Liver (tissue), 8 donors: ENCODE measurements at regions not wholly inside any gene's neighbourhood (a gene's known extent, or its start where the extent isn't known, plus 50 kb on each side); places are given as distances from the start of the nearest gene placed in this dataset.
"Not testable (repeated sequence)": the region's sequence is repeated elsewhere in the genome, so short reads cannot be mapped to it uniquely, and the experiment has no call there.

Experiments used
- DNase-seq: peaks from one replicate; pipeline ENCODE4 v3.0.0-alpha.2; 2017; ENCODE audit warnings: low spot score
- H3K27ac ChIP-seq, 2 donors: one replicate each; pipeline ENCODE4 v1.7.0; 2013; ENCODE audit warnings: inconsistent platforms in 2 of 2, low read length in 2 of 2, control low read depth in 1 of 2, low read depth in 1 of 2, mild to moderate bottlenecking in 1 of 2
- H3K27me3 ChIP-seq, 4 donors: one replicate each; pipeline versions ENCODE4 v1.6.1 to v1.7.0; 2013; ENCODE audit warnings: low read length in 3 of 4, inconsistent platforms in 1 of 4, mild to moderate bottlenecking in 1 of 4, moderate library complexity in 1 of 4; ENCODE audit not compliant: control insufficient read depth in 4 of 4, insufficient read depth in 4 of 4
- H3K36me3 ChIP-seq, 4 donors: one replicate each; pipeline versions ENCODE4 v1.6.1 to v1.7.0; 2013; ENCODE audit warnings: low read length in 3 of 4, mild to moderate bottlenecking in 3 of 4, low read depth in 1 of 4, moderate library complexity in 1 of 4; ENCODE audit not compliant: control insufficient read depth in 4 of 4, insufficient read depth in 3 of 4
- H3K4me1 ChIP-seq, 4 donors: one replicate each; pipeline versions ENCODE4 v1.6.1 to v1.7.0; 2013; ENCODE audit warnings: low read length in 3 of 4, mild to moderate bottlenecking in 3 of 4, moderate library complexity in 1 of 4; ENCODE audit not compliant: control insufficient read depth in 4 of 4, insufficient read depth in 4 of 4
- H3K4me3 ChIP-seq, 3 donors: one replicate each; pipeline versions ENCODE4 v1.6.1 to v1.7.0; 2013; ENCODE audit warnings: low read length in 3 of 3, control low read depth in 1 of 3, low read depth in 1 of 3, mild to moderate bottlenecking in 1 of 3
- H3K9ac ChIP-seq, 2 donors: one replicate each; pipeline ENCODE4 v1.7.0; 2013; ENCODE audit warnings: low read length in 2 of 2, mild to moderate bottlenecking in 2 of 2, moderate library complexity in 2 of 2, control low read depth in 1 of 2, low read depth in 1 of 2
- H3K9me3 ChIP-seq, 4 donors: one replicate each; pipeline versions ENCODE4 v1.6.1 to v1.7.0; 2013; ENCODE audit warnings: low read length in 3 of 4; ENCODE audit not compliant: control insufficient read depth in 4 of 4
- EGR1 ChIP-seq, 2 donors: IDR thresholded peaks; 2 replicates each; pipeline ENCODE4 v1.6.1; 2016 to 2018; ENCODE audit warnings: antibody characterized with exemption in 2 of 2, low read depth in 2 of 2
- FOXA1 ChIP-seq: IDR thresholded peaks from 2 replicates; pipeline ENCODE4 v1.6.1; 2016; ENCODE audit warnings: antibody characterized with exemption
- FOXA2 ChIP-seq: IDR thresholded peaks from 2 replicates; pipeline ENCODE4 v1.6.1; 2016; ENCODE audit warnings: antibody characterized with exemption
- GABPA ChIP-seq, 2 donors: IDR thresholded peaks in 1 of 2; conservative IDR thresholded peaks in 1 of 2; 2 replicates each; pipeline ENCODE4 v1.6.1; 2016; ENCODE audit warnings: antibody characterized with exemption in 2 of 2, mild to moderate bottlenecking in 1 of 2, moderate library complexity in 1 of 2
- HNF4A ChIP-seq, 2 donors: conservative IDR thresholded peaks; 2 replicates each; pipeline ENCODE4 v1.6.1; 2016; ENCODE audit warnings: antibody characterized with exemption in 2 of 2, mild to moderate bottlenecking in 2 of 2
- HNF4G ChIP-seq: IDR thresholded peaks from 2 replicates; pipeline ENCODE4 v1.6.1; 2016; ENCODE audit warnings: antibody characterized with exemption
- JUND ChIP-seq, 2 donors: IDR thresholded peaks; 2 replicates each; pipeline ENCODE4 v1.6.1; 2016; ENCODE audit warnings: antibody characterized with exemption in 2 of 2
- NR2F2 ChIP-seq: IDR thresholded peaks from 2 replicates; pipeline ENCODE4 v1.6.1; 2016; ENCODE audit warnings: antibody characterized with exemption
- RAD21 ChIP-seq, 2 donors: IDR thresholded peaks; 2 replicates each; pipeline ENCODE4 v1.6.1; 2016; ENCODE audit warnings: antibody characterized with exemption in 2 of 2, mild to moderate bottlenecking in 2 of 2
- RXRA ChIP-seq, 2 donors: IDR thresholded peaks; 2 replicates each; pipeline ENCODE4 v1.6.1; 2017 to 2018; ENCODE audit warnings: antibody characterized with exemption in 2 of 2, mild to moderate bottlenecking in 1 of 2
- SP1 ChIP-seq: IDR thresholded peaks from 2 replicates; pipeline ENCODE4 v1.6.1; 2018; ENCODE audit warnings: antibody characterized with exemption, mild to moderate bottlenecking
- TAF1 ChIP-seq: conservative IDR thresholded peaks from 2 replicates; pipeline ENCODE4 v1.6.1; 2016; ENCODE audit warnings: antibody characterized with exemption, mild to moderate bottlenecking
- YY1 ChIP-seq: IDR thresholded peaks from 2 replicates; pipeline ENCODE4 v1.6.1; 2016; ENCODE audit warnings: antibody characterized with exemption, mild to moderate bottlenecking
- WGBS: extraction: QIAGEN DNeasy Blood & Tissue Kit; methylation state at CpG from one replicate; pipeline ENCODE4 v1.1.7; 2013; 5-methylcytosine and 5-hydroxymethylcytosine counted together
- TF ChIP-seq, protein P1 (sequence below): IDR thresholded peaks from 2 replicates; pipeline ENCODE4 v1.6.1; 2016; ENCODE audit warnings: antibody characterized with exemption
- TF ChIP-seq, protein P2 (sequence below): IDR thresholded peaks from 2 replicates; pipeline ENCODE4 v1.6.1; 2016; ENCODE audit warnings: antibody characterized with exemption, mild to moderate bottlenecking
- TF ChIP-seq, protein P3 (sequence below): IDR thresholded peaks from 2 replicates; pipeline ENCODE4 v1.6.1; 2016; ENCODE audit warnings: antibody characterized with exemption
- TF ChIP-seq, protein P4 (sequence below): fragments of 150-350 bp; IDR thresholded peaks from 2 replicates; pipeline ENCODE4 v1.5.1; 2017; ENCODE audit warnings: improper control_type of control experiment, low read depth, low read length; ENCODE audit not compliant: missing input control
- TF ChIP-seq, protein P5 (sequence below): IDR thresholded peaks from 2 replicates; pipeline ENCODE4 v1.6.1; 2016; ENCODE audit warnings: antibody characterized with exemption
- donor health status: healthy.
- donor health status: healthy.
- donor health status: healthy.
- donor health status: healthy.
- donor health status: healthy.

DNA sequence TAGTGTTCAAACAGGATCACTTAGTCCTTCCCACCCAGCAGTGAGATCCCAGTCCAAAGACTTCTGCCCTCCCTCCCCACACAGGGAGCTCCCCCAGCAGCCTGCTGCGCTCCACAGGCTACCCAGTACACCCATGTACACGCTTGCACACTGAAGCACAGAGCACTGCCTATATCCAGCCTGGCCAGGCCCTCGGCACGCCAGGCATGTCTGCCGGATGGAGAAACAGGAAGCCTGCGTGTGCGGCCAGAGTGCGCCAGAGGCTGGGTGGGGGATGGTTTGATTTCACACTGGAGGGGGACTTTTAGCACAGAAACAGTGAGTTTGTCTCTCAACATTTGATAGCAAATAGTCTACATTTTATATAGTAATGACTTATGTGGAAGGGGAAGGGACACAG, 833.5 kb upstream of the IGFBP7 start:
- 71% methylated on average over 8 of the region's 8 CpGs for WGBS
- no peak for DNase-seq
- TF ChIP-seq, protein P1, sequence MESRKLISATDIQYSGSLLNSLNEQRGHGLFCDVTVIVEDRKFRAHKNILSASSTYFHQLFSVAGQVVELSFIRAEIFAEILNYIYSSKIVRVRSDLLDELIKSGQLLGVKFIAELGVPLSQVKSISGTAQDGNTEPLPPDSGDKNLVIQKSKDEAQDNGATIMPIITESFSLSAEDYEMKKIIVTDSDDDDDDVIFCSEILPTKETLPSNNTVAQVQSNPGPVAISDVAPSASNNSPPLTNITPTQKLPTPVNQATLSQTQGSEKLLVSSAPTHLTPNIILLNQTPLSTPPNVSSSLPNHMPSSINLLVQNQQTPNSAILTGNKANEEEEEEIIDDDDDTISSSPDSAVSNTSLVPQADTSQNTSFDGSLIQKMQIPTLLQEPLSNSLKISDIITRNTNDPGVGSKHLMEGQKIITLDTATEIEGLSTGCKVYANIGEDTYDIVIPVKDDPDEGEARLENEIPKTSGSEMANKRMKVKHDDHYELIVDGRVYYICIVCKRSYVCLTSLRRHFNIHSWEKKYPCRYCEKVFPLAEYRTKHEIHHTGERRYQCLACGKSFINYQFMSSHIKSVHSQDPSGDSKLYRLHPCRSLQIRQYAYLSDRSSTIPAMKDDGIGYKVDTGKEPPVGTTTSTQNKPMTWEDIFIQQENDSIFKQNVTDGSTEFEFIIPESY = no peak
- no peak for TF ChIP-seq YY1
- TF ChIP-seq, protein P2, sequence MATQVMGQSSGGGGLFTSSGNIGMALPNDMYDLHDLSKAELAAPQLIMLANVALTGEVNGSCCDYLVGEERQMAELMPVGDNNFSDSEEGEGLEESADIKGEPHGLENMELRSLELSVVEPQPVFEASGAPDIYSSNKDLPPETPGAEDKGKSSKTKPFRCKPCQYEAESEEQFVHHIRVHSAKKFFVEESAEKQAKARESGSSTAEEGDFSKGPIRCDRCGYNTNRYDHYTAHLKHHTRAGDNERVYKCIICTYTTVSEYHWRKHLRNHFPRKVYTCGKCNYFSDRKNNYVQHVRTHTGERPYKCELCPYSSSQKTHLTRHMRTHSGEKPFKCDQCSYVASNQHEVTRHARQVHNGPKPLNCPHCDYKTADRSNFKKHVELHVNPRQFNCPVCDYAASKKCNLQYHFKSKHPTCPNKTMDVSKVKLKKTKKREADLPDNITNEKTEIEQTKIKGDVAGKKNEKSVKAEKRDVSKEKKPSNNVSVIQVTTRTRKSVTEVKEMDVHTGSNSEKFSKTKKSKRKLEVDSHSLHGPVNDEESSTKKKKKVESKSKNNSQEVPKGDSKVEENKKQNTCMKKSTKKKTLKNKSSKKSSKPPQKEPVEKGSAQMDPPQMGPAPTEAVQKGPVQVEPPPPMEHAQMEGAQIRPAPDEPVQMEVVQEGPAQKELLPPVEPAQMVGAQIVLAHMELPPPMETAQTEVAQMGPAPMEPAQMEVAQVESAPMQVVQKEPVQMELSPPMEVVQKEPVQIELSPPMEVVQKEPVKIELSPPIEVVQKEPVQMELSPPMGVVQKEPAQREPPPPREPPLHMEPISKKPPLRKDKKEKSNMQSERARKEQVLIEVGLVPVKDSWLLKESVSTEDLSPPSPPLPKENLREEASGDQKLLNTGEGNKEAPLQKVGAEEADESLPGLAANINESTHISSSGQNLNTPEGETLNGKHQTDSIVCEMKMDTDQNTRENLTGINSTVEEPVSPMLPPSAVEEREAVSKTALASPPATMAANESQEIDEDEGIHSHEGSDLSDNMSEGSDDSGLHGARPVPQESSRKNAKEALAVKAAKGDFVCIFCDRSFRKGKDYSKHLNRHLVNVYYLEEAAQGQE = no peak
- TF ChIP-seq, protein P3, sequence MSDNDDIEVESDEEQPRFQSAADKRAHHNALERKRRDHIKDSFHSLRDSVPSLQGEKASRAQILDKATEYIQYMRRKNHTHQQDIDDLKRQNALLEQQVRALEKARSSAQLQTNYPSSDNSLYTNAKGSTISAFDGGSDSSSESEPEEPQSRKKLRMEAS = no peak
- TF ChIP-seq HNF4G = no peak
- TF ChIP-seq TAF1 = no peak
- TF ChIP-seq FOXA2 = no peak

DNA sequence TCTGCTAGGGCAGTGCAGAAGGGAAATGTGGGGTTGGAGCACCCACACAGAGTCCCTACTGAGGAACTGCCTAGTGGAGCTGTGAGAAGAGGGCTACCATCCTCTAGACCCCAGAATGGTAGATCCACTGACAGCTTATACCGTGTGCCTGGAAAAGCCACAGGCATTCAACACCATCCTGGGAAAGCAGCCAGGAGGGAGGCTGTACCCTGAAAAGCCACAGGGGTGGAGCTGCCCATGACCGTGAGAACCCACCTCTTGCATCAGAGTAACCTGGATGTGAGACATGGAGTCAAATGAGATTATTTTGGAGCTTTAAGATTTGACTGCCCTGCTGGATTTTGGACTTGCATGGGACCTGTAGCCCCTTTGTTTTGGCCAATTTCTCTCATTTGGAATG, 827.1 kb upstream of the IGFBP7 start:
- H3K36me3 ChIP-seq, H3K27me3 ChIP-seq, H3K4me1 ChIP-seq, H3K9ac ChIP-seq, H3K27ac ChIP-seq, H3K4me3 ChIP-seq, H3K9me3 ChIP-seq, DNase-seq: not testable (repeated sequence)
- 77% methylated on average over 2 of the region's 2 CpGs for WGBS

More for the DNA sequence above, 833.5 kb upstream of the IGFBP7 start:
- Histone ChIP-seq H3K9ac (no peak overlapping the region), H3K4me3 (no peak overlapping the region), H3K36me3 (no peaks in the 10 kb centered on the region), H3K4me1 (no peaks in the 10 kb centered on the region), H3K27ac (no peak overlapping the region), H3K27me3 (peaks cover 0 to 4% (median 0%) of the 10 kb centered on the region in 4 donors), H3K9me3 (no peaks in the 10 kb centered on the region)

DNA sequence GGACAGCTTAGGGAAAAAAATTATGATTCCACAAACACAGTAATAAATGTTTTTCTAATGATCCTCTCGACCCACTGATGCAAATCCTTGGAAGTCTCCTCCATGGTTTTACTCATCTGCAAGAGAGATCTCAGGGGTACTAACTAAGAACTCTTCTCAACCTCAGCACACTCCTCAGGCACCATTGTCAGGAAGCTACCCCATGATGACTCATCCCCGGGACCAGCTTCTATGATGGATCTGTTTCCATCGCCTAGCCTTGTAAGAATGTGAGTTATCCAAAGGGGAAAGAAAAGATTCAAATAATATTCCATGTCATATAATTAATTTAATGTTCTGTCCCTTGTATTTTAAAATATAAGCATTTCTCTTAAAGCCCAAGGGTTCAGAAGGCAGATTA, 816.1 kb upstream of the IGFBP7 start:
- no peak for DNase-seq
- no peaks in the 10 kb centered on the region for H3K9me3 ChIP-seq
- H3K27me3 ChIP-seq = peaks cover 0 to 3% (median 0%) of the 10 kb centered on the region in 4 donors
- no peak overlapping the region for H3K27ac ChIP-seq
- H3K36me3 ChIP-seq = no peaks in the 10 kb centered on the region
- no peaks in the 10 kb centered on the region for H3K4me1 ChIP-seq
- H3K9ac ChIP-seq = no peak overlapping the region
- WGBS = 74% methylated on average over 3 of the region's 3 CpGs
- H3K4me3 ChIP-seq = no peak overlapping the region
- TF ChIP-seq RAD21 (IDR thresholded peaks at IDR 0.05) (no peak), FOXA2 (no peak), TAF1 (no peak), SP1 (no peak), HNF4A (conservative IDR thresholded peaks at IDR 0.05) (no peak), JUND (IDR thresholded peaks at IDR 0.05) (no peak), GABPA (IDR thresholded peaks at IDR 0.05 in 1 of 2, conservative IDR thresholded peaks at IDR 0.05 in 1 of 2) (no peak), EGR1 (IDR thresholded peaks at IDR 0.05; ENCODE audit: low read depth in 2 of 2) (no peak), FOXA1 (no peak), HNF4G (no peak), NR2F2 (no peak), RXRA (IDR thresholded peaks at IDR 0.05) (no peak)
- TF ChIP-seq, protein P4, sequence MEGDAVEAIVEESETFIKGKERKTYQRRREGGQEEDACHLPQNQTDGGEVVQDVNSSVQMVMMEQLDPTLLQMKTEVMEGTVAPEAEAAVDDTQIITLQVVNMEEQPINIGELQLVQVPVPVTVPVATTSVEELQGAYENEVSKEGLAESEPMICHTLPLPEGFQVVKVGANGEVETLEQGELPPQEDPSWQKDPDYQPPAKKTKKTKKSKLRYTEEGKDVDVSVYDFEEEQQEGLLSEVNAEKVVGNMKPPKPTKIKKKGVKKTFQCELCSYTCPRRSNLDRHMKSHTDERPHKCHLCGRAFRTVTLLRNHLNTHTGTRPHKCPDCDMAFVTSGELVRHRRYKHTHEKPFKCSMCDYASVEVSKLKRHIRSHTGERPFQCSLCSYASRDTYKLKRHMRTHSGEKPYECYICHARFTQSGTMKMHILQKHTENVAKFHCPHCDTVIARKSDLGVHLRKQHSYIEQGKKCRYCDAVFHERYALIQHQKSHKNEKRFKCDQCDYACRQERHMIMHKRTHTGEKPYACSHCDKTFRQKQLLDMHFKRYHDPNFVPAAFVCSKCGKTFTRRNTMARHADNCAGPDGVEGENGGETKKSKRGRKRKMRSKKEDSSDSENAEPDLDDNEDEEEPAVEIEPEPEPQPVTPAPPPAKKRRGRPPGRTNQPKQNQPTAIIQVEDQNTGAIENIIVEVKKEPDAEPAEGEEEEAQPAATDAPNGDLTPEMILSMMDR = no peak
- TF ChIP-seq, protein P1 = no peak
- TF ChIP-seq, protein P5, sequence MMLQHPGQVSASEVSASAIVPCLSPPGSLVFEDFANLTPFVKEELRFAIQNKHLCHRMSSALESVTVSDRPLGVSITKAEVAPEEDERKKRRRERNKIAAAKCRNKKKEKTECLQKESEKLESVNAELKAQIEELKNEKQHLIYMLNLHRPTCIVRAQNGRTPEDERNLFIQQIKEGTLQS = no peak
- TF ChIP-seq, protein P3 = no peak
